Prostate gland (tissue), 2 donors: ENCODE measurements at regions not wholly inside any gene's neighbourhood (a gene's known extent, or its start where the extent isn't known, plus 50 kb on each side); places are given as distances from the start of the nearest gene placed in this dataset.
"Not testable (repeated sequence)": the region's sequence is repeated elsewhere in the genome, so short reads cannot be mapped to it uniquely, and the experiment has no call there.

Source experiments
- CTCF ChIP-seq, 4 experiments: fragments of 200-600 bp in 2 of 4; fragments of 450-650 bp in 2 of 4; sonication (generic) in 2 of 4; IDR thresholded peaks; 1 replicate in 3 of 4; 2 replicates in 1 of 4; pipeline ENCODE4 v1.5.1; 2016 to 2019; ENCODE audit warnings: antibody characterized with exemption in 4 of 4, mild to moderate bottlenecking in 2 of 4, moderate library complexity in 2 of 4
- POLR2AphosphoS5 ChIP-seq: sonication (generic); formaldehyde crosslinking; IDR thresholded peaks from one replicate; pipeline ENCODE4 v1.6.1; 2017; ENCODE audit warnings: antibody characterized with exemption

GRCh38 chr9:75459311-75459710 is 371.0 kb downstream of the OSTF1 start:
- TF ChIP-seq CTCF (IDR thresholded peaks at IDR 0.05); POLR2AphosphoS5: not testable (repeated sequence)
